ENCODE measurements at regions not wholly inside any gene's neighbourhood (a gene's known extent, or its start where the extent isn't known, plus 50 kb on each side); places are given as distances from the start of the nearest gene placed in this dataset.

DNA sequence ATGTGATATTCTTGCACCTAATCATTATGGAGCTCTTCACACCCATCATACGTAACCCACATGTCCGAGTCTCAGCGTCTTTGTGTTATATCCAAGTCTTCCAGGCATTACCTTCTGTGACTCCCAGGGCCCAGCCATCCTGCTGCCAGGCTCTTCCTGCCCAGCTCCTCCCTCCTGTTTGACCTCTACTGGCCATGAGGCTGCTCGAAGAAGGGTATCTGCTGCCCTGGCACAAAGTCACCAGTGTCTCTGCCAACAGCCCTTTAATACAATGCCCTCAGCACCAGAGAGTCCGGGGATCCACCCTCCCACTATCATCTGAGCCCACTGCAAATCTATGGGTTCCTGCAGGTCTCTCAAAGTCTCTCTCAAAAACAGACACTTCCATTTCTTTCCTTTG lies 65.3 kb upstream of the WAC start (continued):
- TF ChIP-seq, protein P1, sequence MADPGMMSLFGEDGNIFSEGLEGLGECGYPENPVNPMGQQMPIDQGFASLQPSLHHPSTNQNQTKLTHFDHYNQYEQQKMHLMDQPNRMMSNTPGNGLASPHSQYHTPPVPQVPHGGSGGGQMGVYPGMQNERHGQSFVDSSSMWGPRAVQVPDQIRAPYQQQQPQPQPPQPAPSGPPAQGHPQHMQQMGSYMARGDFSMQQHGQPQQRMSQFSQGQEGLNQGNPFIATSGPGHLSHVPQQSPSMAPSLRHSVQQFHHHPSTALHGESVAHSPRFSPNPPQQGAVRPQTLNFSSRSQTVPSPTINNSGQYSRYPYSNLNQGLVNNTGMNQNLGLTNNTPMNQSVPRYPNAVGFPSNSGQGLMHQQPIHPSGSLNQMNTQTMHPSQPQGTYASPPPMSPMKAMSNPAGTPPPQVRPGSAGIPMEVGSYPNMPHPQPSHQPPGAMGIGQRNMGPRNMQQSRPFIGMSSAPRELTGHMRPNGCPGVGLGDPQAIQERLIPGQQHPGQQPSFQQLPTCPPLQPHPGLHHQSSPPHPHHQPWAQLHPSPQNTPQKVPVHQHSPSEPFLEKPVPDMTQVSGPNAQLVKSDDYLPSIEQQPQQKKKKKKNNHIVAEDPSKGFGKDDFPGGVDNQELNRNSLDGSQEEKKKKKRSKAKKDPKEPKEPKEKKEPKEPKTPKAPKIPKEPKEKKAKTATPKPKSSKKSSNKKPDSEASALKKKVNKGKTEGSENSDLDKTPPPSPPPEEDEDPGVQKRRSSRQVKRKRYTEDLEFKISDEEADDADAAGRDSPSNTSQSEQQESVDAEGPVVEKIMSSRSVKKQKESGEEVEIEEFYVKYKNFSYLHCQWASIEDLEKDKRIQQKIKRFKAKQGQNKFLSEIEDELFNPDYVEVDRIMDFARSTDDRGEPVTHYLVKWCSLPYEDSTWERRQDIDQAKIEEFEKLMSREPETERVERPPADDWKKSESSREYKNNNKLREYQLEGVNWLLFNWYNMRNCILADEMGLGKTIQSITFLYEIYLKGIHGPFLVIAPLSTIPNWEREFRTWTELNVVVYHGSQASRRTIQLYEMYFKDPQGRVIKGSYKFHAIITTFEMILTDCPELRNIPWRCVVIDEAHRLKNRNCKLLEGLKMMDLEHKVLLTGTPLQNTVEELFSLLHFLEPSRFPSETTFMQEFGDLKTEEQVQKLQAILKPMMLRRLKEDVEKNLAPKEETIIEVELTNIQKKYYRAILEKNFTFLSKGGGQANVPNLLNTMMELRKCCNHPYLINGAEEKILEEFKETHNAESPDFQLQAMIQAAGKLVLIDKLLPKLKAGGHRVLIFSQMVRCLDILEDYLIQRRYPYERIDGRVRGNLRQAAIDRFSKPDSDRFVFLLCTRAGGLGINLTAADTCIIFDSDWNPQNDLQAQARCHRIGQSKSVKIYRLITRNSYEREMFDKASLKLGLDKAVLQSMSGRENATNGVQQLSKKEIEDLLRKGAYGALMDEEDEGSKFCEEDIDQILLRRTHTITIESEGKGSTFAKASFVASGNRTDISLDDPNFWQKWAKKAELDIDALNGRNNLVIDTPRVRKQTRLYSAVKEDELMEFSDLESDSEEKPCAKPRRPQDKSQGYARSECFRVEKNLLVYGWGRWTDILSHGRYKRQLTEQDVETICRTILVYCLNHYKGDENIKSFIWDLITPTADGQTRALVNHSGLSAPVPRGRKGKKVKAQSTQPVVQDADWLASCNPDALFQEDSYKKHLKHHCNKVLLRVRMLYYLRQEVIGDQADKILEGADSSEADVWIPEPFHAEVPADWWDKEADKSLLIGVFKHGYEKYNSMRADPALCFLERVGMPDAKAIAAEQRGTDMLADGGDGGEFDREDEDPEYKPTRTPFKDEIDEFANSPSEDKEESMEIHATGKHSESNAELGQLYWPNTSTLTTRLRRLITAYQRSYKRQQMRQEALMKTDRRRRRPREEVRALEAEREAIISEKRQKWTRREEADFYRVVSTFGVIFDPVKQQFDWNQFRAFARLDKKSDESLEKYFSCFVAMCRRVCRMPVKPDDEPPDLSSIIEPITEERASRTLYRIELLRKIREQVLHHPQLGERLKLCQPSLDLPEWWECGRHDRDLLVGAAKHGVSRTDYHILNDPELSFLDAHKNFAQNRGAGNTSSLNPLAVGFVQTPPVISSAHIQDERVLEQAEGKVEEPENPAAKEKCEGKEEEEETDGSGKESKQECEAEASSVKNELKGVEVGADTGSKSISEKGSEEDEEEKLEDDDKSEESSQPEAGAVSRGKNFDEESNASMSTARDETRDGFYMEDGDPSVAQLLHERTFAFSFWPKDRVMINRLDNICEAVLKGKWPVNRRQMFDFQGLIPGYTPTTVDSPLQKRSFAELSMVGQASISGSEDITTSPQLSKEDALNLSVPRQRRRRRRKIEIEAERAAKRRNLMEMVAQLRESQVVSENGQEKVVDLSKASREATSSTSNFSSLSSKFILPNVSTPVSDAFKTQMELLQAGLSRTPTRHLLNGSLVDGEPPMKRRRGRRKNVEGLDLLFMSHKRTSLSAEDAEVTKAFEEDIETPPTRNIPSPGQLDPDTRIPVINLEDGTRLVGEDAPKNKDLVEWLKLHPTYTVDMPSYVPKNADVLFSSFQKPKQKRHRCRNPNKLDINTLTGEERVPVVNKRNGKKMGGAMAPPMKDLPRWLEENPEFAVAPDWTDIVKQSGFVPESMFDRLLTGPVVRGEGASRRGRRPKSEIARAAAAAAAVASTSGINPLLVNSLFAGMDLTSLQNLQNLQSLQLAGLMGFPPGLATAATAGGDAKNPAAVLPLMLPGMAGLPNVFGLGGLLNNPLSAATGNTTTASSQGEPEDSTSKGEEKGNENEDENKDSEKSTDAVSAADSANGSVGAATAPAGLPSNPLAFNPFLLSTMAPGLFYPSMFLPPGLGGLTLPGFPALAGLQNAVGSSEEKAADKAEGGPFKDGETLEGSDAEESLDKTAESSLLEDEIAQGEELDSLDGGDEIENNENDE (IDR thresholded peaks at IDR 0.05; ENCODE audit: insufficient replicate concordance, low read length), result no peak
- no peak for TF ChIP-seq BACH1 (IDR thresholded peaks at IDR 0.05; ENCODE audit: low read length)
- no peak for TF ChIP-seq GABPA (IDR thresholded peaks at IDR 0.05; ENCODE audit: borderline replicate concordance, insufficient read depth, low read length)
- TF ChIP-seq CEBPB (IDR thresholded peaks at IDR 0.05; ENCODE audit: low read depth, low read length), result no peak
- TF ChIP-seq RNF2 (IDR thresholded peaks at IDR 0.05; ENCODE audit: borderline replicate concordance, low read depth, low read length, missing control alignments, poor library complexity, severe bottlenecking), result no peak
- no peak for TF ChIP-seq SIX5 (IDR thresholded peaks at IDR 0.05; ENCODE audit: low read depth, low read length)
- no peak for TF ChIP-seq CHD2 (IDR thresholded peaks at IDR 0.05; ENCODE audit: low read length)
- no peak for TF ChIP-seq BCL11A (IDR thresholded peaks at IDR 0.05; ENCODE audit: low read depth in 2 of 2, low read length in 2 of 2)
- no peak for TF ChIP-seq KDM5A (IDR thresholded peaks at IDR 0.05; ENCODE audit: low read length)

All from H1 (cell line).